Memory B cell (primary cell): ENCODE measurements at regions not wholly inside any gene's neighbourhood (a gene's known extent, or its start where the extent isn't known, plus 50 kb on each side); places are given as distances from the start of the nearest gene placed in this dataset.
"Not testable (repeated sequence)": the region's sequence is repeated elsewhere in the genome, so short reads cannot be mapped to it uniquely, and the experiment has no call there.

ENCODE experiments used
- ATAC-seq: fragments of 150-1000 bp; cut with Tn5 transposase; 2 replicates; pipeline ENCODE4 v1.10.0; 2021; ENCODE audit warnings: low read depth, mild to moderate bottlenecking, moderate library complexity
- DNase-seq, 2 donors: peaks; one replicate each; pipeline ENCODE4 v3.0.0; 2022; ENCODE audit warnings: low spot score in 2 of 2
- H3K27ac Mint-ChIP-seq: one replicate; pipeline ENCODE4 v1.8.0; 2022; ENCODE audit warnings: mild to moderate bottlenecking, moderate library complexity, mixed read lengths
- H3K27me3 Mint-ChIP-seq: one replicate; pipeline ENCODE4 v1.8.0; 2022; ENCODE audit warnings: mixed read lengths
- H3K36me3 Mint-ChIP-seq: one replicate; pipeline ENCODE4 v1.8.0; 2022; ENCODE audit warnings: mild to moderate bottlenecking, mixed read lengths
- H3K4me1 Mint-ChIP-seq: one replicate; pipeline ENCODE4 v1.8.0; 2022; ENCODE audit warnings: mixed read lengths
- H3K4me3 Mint-ChIP-seq: one replicate; pipeline ENCODE4 v1.8.0; 2022; ENCODE audit warnings: mild to moderate bottlenecking, moderate library complexity, mixed read lengths
- H3K9me3 Mint-ChIP-seq: one replicate; pipeline ENCODE4 v1.8.0; 2022; ENCODE audit warnings: mixed read lengths

DNA sequence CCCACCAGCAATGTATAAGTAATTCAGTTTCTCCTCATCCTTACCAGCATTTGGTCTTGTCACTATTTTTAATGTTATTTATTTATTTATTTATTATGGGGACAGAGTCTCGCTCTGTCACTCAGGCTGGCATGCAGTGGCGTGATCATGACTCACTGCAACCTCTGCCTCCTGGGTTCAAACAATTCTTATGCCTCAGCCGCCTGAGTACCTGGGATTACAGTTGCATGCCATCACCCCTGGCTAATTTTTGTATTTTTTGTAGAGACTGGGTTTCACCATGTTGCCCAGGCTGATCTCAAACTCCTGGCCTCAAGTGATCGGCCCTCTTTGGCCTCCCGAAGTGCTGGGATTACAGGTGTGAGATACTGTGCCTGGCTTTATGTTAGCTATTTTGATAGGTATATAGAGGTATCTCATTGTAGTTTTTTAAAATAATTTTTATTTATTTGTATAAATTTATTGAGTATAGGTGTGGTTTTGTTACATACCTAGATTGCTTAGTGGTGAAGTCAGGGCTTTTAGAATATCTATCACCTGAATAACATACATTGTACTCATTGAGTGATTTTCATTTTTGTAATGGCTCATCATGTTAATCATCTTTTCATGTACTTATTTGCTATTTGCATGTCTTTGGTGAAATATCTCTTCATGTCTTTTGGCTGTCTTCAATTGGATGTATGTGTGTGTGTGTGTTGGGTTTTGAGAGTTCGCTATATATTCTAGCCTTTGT is 53.3 kb downstream of the TANC2 start:
- no peak for ATAC-seq
- Mint-ChIP-seq H3K27ac (no peak overlapping the region), H3K36me3 (peaks cover 2% of the 10 kb centered on the region), H3K9me3 (peaks cover 1% of the 10 kb centered on the region), H3K4me3 (no peak overlapping the region), H3K4me1 (no peaks in the 10 kb centered on the region), H3K27me3 (peaks cover 2% of the 10 kb centered on the region)
- no peak for DNase-seq

GRCh38 chr17:63022567-63022966 is 56.5 kb downstream of the TANC2 start:
- Mint-ChIP-seq H3K36me3 (peaks cover 2% of the 10 kb centered on the region), H3K27me3 (peaks cover 4% of the 10 kb centered on the region), H3K4me1 (no peaks in the 10 kb centered on the region), H3K9me3 (peaks cover 1% of the 10 kb centered on the region), H3K4me3 (no peak overlapping the region), H3K27ac (no peak overlapping the region)
- ATAC-seq: no peak
- no peak for DNase-seq

GRCh38 chr17:63023049-63023448 is 57.0 kb downstream of the TANC2 start:
- no peak for DNase-seq
- peaks cover 2% of the 10 kb centered on the region for H3K36me3 Mint-ChIP-seq
- ATAC-seq: no peak
- no peaks in the 10 kb centered on the region for H3K4me1 Mint-ChIP-seq
- no peak overlapping the region for H3K4me3 Mint-ChIP-seq
- H3K27ac Mint-ChIP-seq: no peak overlapping the region
- peaks cover 1% of the 10 kb centered on the region for H3K9me3 Mint-ChIP-seq
- H3K27me3 Mint-ChIP-seq: peaks cover 4% of the 10 kb centered on the region

DNA sequence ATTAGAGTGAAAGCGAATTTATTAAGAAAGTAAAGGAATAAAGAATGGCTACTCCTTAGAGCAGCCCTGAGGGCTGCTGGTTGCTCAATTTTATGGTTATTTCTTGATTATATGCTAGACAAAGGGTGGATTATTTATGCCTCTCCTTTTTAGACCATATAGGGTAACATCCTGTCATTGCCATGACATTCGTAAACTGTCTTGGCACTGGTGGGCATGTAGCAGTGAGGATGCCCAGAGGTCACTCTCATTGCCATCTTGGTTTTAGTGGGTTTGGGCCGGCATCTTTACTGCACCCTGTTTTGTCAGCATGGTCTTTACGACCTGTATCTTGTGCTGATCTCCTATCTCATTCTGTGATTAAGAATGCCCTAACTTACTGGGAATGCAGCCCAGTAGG is 58.2 kb downstream of the TANC2 start:
- Mint-ChIP-seq H3K27ac (no peak overlapping the region), H3K4me3 (no peak overlapping the region), H3K36me3 (peaks cover 2% of the 10 kb centered on the region), H3K4me1 (no peaks in the 10 kb centered on the region), H3K27me3 (peaks cover 4% of the 10 kb centered on the region), H3K9me3 (peaks cover 1% of the 10 kb centered on the region)
- DNase-seq (no peak), ATAC-seq (no peak)

DNA sequence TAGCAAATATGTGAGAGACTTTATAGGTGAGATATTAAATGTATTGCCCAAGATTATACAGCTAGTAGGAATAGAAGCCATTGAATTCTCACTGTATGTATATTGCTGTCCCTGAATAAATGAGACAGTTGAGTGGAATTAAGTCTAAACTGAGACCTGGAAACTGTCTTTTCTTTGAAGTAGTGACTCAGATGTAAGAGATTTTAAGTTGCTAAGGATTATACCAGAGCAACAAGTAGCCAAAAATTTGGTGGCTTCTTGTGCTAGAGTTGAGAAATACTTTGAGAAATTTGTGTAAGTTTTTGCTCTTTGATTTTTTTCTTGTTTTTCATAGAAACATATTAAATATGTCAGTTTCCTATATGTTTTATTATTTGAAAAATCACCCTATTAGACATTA is 58.7 kb downstream of the TANC2 start:
- Mint-ChIP-seq H3K4me3 (no peak overlapping the region), H3K9me3 (peaks cover 1% of the 10 kb centered on the region), H3K36me3 (peaks cover 2% of the 10 kb centered on the region), H3K27me3 (peaks cover 4% of the 10 kb centered on the region), H3K27ac (no peak overlapping the region), H3K4me1 (no peaks in the 10 kb centered on the region)
- DNase-seq (no peak), ATAC-seq (no peak)

DNA sequence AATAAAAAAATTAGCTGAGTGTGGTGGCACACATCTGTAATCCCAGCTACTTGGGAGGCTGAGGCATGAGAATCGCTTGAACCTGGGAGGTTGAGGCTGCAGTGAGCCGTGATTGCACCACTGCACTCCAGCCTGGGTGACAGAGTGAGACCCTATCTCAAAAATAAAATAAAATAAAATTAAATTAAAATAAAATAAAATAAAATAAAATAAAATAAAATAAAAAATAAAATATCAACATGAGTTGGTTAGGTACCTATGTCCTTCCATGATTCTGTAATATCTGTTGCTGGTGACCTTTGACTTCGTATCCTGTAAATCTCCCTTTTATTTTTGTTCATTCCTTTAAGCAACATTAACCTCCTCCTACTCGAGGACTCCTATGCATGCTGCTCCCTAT is 59.6 kb downstream of the TANC2 start:
- not testable (repeated sequence) for H3K9me3 Mint-ChIP-seq, H3K27me3 Mint-ChIP-seq, ATAC-seq, H3K4me1 Mint-ChIP-seq, DNase-seq, H3K27ac Mint-ChIP-seq, H3K36me3 Mint-ChIP-seq, H3K4me3 Mint-ChIP-seq

DNA sequence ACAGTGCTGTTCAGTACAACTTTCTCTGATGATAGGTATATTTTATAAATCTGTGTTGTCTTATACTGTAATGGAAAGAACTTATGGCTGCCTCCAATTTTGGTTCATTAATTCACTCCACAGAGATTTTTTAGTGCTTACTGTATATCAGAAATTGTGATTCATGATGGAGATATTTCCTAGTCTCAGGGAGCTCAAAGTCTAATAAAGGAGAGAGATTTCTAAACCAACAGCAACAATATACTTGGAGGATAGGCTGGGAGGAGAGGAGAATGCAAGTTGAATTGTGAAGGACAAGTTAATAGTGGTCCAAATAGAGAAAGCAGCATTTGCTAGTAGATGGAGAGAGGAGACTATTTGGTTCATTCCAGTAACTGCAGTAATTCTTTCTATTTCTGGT is 63.5 kb downstream of the TANC2 start:
- Mint-ChIP-seq H3K27ac (no peak overlapping the region), H3K4me3 (no peak overlapping the region), H3K36me3 (peaks cover 4% of the 10 kb centered on the region), H3K27me3 (peaks cover 7% of the 10 kb centered on the region), H3K9me3 (peaks cover 3% of the 10 kb centered on the region), H3K4me1 (no peaks in the 10 kb centered on the region)
- DNase-seq (no peak), ATAC-seq (no peak)

DNA sequence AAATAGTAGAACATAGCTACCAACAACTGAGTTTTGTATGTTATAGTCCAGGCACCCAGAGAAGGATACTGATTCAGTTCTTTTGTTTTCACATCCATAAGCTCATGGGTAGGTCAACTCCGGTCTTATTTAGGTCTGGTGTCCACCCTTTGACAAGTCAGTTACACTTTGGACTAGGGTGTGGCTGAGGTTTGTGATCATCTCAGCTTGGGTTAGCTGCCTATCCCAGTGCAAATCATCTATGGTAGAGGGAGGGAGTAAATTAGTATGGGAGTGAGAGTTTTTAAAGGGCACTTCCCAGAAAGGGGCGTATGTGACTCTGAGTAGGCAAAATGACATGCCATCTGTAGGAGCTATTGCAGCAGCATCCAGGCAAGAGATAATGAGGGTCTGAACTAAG is 66.1 kb downstream of the TANC2 start:
- Mint-ChIP-seq H3K4me3 (no peak overlapping the region), H3K27ac (no peak overlapping the region), H3K9me3 (peaks cover 3% of the 10 kb centered on the region), H3K36me3 (peaks cover 4% of the 10 kb centered on the region), H3K27me3 (peaks cover 7% of the 10 kb centered on the region), H3K4me1 (peaks cover 6% of the 10 kb centered on the region)
- no peak for DNase-seq
- no peak for ATAC-seq

DNA sequence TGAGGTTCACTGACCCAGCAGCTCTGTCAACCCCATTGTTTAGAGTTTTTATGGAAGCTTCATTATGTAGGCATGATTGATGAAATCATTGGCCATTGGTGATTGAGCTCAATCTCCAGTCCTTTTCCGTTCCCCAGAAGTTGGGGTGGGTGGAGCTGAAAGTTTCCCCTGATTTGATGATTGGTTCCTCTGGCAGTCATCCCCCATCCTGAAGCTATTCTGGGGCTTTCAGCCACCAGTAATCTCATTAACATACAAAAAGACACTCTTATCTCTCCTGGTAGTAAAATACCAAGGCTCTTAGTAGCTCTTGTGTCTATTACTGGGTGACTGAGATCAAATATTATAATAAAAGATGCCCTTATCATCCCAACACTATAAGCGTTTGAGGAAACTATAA is 67.1 kb downstream of the TANC2 start:
- peaks cover 4% of the 10 kb centered on the region for H3K36me3 Mint-ChIP-seq
- H3K27ac Mint-ChIP-seq: no peak overlapping the region
- peaks cover 6% of the 10 kb centered on the region for H3K4me1 Mint-ChIP-seq
- DNase-seq: no peak
- H3K4me3 Mint-ChIP-seq: no peak overlapping the region
- no peak for ATAC-seq
- peaks cover 3% of the 10 kb centered on the region for H3K9me3 Mint-ChIP-seq
- H3K27me3 Mint-ChIP-seq: peaks cover 7% of the 10 kb centered on the region

DNA sequence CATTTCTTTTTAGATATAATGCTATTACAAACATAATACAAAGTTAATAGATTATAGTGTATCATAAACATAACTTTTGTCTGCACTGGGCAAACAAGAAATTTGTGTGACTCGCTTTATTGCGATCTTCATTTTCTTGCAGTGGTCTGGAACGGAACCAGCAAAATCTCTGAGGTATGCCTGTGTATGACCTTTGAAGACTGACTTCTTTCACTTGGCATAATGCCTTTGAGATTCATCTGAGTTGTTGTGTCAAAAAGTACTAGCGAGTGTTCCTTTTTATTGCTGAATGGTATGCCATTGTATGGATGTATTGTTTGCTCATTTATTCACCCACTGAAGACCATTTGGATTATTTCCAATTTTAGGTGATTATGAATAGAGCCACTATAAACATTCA is 69.2 kb downstream of the TANC2 start:
- no peak overlapping the region for H3K27ac Mint-ChIP-seq
- no peak for ATAC-seq
- peaks cover 3% of the 10 kb centered on the region for H3K9me3 Mint-ChIP-seq
- peaks cover 8% of the 10 kb centered on the region for H3K27me3 Mint-ChIP-seq
- DNase-seq: no peak
- H3K4me3 Mint-ChIP-seq: no peak overlapping the region
- peaks cover 8% of the 10 kb centered on the region for H3K4me1 Mint-ChIP-seq
- H3K36me3 Mint-ChIP-seq: peaks cover 4% of the 10 kb centered on the region

- H3K27ac Mint-ChIP-seq: no peak overlapping the region
- peaks cover 8% of the 10 kb centered on the region for H3K27me3 Mint-ChIP-seq
- no peak overlapping the region for H3K4me3 Mint-ChIP-seq
- H3K4me1 Mint-ChIP-seq: peaks cover 8% of the 10 kb centered on the region
- ATAC-seq (peak; percentile 81), DNase-seq (no peak)
- H3K9me3 Mint-ChIP-seq: peaks cover 3% of the 10 kb centered on the region
- H3K36me3 Mint-ChIP-seq: peaks cover 4% of the 10 kb centered on the region
Measured at GRCh38 chr17:63035695-63036094, 69.7 kb downstream of the TANC2 start.

- DNase-seq (no peak), ATAC-seq (no peak)
- peaks cover 1% of the 10 kb centered on the region for H3K9me3 Mint-ChIP-seq
- no peak overlapping the region for H3K4me3 Mint-ChIP-seq
- H3K27ac Mint-ChIP-seq: no peak overlapping the region
- peaks cover 2% of the 10 kb centered on the region for H3K36me3 Mint-ChIP-seq
- H3K4me1 Mint-ChIP-seq: peaks cover 8% of the 10 kb centered on the region
- peaks cover 6% of the 10 kb centered on the region for H3K27me3 Mint-ChIP-seq
Measured at GRCh38 chr17:63039342-63039741, 73.3 kb downstream of the TANC2 start.

DNA sequence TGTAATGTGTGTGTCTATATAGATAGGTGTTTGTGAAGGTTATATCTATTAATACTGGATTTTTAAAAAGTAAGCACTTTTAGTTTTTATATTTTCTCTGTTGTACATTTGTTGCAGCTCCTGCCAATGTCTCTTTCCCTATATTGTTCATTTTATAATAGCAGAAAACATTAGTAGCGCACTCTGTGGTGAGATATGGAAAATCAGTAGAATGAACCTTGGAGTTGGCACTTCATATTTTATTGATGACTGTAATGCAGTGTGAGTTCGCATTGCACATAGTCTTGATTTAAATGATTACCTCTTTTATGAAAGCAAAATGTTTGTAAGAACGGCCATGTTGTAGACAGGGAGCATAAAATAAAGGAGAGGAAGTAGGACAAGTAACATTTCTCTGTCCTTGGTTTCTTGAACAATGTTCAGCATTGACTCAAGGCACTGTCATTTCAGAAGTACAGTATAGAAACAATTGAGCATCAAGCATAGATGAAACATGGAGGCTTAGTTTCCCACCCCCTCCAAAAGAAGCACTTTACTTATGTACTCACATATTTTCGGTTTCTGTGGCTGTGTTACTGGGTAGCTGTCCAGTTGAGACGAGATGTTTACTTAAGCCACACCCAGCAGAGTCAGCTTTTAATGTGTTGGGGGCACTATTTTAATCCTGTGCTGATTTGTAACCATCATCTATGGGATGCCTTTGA is 74.0 kb downstream of the TANC2 start:
- Mint-ChIP-seq H3K27me3 (peaks cover 6% of the 10 kb centered on the region), H3K27ac (no peak overlapping the region), H3K4me3 (no peak overlapping the region), H3K4me1 (peaks cover 8% of the 10 kb centered on the region), H3K9me3 (no peaks in the 10 kb centered on the region), H3K36me3 (no peaks in the 10 kb centered on the region)
- no peak for ATAC-seq
- no peak for DNase-seq

DNA sequence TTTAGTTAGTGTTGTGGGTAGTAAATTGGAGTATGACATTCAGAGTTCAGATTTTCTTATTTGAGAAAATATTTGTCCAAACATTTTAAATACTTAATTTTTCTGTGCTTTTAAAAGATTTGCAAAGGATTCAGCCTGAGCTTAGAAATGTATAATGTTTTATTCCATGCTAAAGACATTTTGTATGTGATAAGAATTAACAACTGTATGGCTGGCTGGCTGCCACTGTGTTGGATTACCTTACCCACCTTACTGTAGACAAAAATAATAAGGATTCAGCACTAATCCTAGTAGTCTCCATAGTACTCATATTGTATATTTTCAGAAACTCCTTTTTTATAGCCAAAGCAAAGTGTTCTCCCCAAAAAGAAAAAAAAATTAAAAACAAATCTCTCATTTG is 74.8 kb downstream of the TANC2 start:
- DNase-seq (no peak), ATAC-seq (no peak)
- Mint-ChIP-seq H3K4me3 (no peak overlapping the region), H3K27ac (no peak overlapping the region), H3K4me1 (peaks cover 6% of the 10 kb centered on the region), H3K36me3 (no peaks in the 10 kb centered on the region), H3K27me3 (peaks cover 6% of the 10 kb centered on the region), H3K9me3 (no peaks in the 10 kb centered on the region)

DNA sequence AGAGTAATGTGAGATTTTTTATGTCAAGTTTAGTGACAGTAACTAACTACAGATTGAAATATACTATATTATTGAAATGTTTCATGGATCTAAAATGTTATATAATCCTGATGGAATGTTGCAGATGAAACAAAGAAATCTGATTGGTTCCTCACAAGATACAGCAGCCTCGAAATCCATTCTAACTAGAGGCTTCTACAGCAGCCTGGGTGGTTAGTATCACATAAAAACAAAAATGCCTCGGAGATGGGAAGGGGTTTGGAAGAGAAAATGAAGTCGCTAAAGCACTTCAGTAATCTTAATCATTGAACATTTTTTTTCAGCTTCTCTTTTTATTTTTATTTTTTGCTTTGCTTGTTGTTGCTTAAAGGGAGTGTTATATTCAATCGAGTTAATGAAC is 75.2 kb downstream of the TANC2 start:
- Mint-ChIP-seq H3K4me1 (peaks cover 4% of the 10 kb centered on the region), H3K4me3 (no peak overlapping the region)

More for the DNA sequence above, 75.2 kb downstream of the TANC2 start:
- Mint-ChIP-seq H3K27me3 (peaks cover 6% of the 10 kb centered on the region), H3K9me3 (no peaks in the 10 kb centered on the region), H3K36me3 (no peaks in the 10 kb centered on the region), H3K27ac (no peak overlapping the region)
- ATAC-seq (no peak), DNase-seq (no peak)
